Endothelial cell of umbilical vein (primary cell): ENCODE measurements at regions not wholly inside any gene's neighbourhood (a gene's known extent, or its start where the extent isn't known, plus 50 kb on each side); places are given as distances from the start of the nearest gene placed in this dataset.

Experiments
- EZH2 ChIP-seq: IDR thresholded peaks from 2 replicates; pipeline ENCODE4 v1.6.1; 2012; ENCODE audit warnings: borderline replicate concordance, low read depth, mild to moderate bottlenecking, moderate library complexity, low read length, inconsistent platforms; ENCODE audit not compliant: severe bottlenecking
- FOS ChIP-seq: IDR thresholded peaks from 2 replicates; pipeline ENCODE4 v1.6.1; 2011; ENCODE audit warnings: mild to moderate bottlenecking, low read length, moderate library complexity, borderline replicate concordance; ENCODE audit not compliant: insufficient read depth
- GATA2 ChIP-seq: IDR thresholded peaks from 2 replicates; pipeline ENCODE4 v1.7.0; 2011; ENCODE audit warnings: low read depth, mild to moderate bottlenecking, moderate library complexity, mixed read lengths, low read length; ENCODE audit not compliant: insufficient read length, insufficient read depth
- JUN ChIP-seq: IDR thresholded peaks from 2 replicates; pipeline ENCODE4 v1.6.1; 2011; ENCODE audit warnings: borderline replicate concordance, low read depth; ENCODE audit not compliant: insufficient read length, insufficient read depth
- MYC ChIP-seq: IDR thresholded peaks from one replicate; pipeline ENCODE4 v1.6.1; 2011; ENCODE audit warnings: mild to moderate bottlenecking, low read depth, low read length
- POLR2A ChIP-seq: IDR thresholded peaks from 2 replicates; pipeline ENCODE4 v1.6.1; 2012; ENCODE audit warnings: low read depth, mild to moderate bottlenecking, control low read depth, low read length
- POLR2AphosphoS5 ChIP-seq: IDR thresholded peaks from 2 replicates; pipeline ENCODE4 v1.6.1; 2012; ENCODE audit warnings: low read depth, mild to moderate bottlenecking, control low read depth, low read length, moderate library complexity; ENCODE audit not compliant: insufficient read depth
- TF ChIP-seq, protein P1 (sequence below), 2 donors: IDR thresholded peaks; 1 replicate in 1 of 2; 2 replicates in 1 of 2; pipeline ENCODE4 v1.5.1; 2011; ENCODE audit warnings: low read length in 2 of 2, mild to moderate bottlenecking in 2 of 2, moderate library complexity in 2 of 2, control low read depth in 1 of 2, inconsistent platforms in 1 of 2, low read depth in 1 of 2; ENCODE audit not compliant: insufficient read depth in 1 of 2; ENCODE audit errors: extremely low read depth in 1 of 2
- TF ChIP-seq, protein P2 (sequence below): IDR thresholded peaks from 2 replicates; pipeline ENCODE4 v1.6.1; 2011; ENCODE audit not compliant: insufficient read depth, insufficient read length

DNA sequence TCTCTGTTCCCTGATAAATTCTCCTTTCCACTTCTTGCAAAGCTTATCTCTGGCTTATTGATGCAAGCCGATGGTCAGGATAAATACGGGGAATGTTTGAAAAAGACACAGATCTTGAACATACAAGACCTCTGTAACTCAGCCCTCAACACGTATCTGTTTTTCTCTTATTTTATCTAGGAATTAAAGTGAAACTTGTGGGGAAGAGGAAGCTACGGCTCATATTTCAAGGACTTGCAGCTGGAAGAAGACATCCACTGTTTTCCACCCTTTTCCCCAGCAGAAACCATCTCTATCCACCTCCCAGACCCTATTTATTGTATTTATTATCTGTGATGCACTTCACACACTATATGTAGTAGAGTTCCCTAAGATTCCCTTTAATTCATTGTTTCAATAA is 98.4 kb upstream of the TANK start:
- TF ChIP-seq EZH2 (no peak), POLR2AphosphoS5 (no peak), FOS (no peak), MYC (no peak), POLR2A (no peak), GATA2 (no peak), JUN (no peak)
- TF ChIP-seq, protein P1, sequence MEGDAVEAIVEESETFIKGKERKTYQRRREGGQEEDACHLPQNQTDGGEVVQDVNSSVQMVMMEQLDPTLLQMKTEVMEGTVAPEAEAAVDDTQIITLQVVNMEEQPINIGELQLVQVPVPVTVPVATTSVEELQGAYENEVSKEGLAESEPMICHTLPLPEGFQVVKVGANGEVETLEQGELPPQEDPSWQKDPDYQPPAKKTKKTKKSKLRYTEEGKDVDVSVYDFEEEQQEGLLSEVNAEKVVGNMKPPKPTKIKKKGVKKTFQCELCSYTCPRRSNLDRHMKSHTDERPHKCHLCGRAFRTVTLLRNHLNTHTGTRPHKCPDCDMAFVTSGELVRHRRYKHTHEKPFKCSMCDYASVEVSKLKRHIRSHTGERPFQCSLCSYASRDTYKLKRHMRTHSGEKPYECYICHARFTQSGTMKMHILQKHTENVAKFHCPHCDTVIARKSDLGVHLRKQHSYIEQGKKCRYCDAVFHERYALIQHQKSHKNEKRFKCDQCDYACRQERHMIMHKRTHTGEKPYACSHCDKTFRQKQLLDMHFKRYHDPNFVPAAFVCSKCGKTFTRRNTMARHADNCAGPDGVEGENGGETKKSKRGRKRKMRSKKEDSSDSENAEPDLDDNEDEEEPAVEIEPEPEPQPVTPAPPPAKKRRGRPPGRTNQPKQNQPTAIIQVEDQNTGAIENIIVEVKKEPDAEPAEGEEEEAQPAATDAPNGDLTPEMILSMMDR (IDR thresholded peaks at IDR 0.05; ENCODE audit: extremely low read depth in 1 of 2, insufficient read depth in 1 of 2, low read depth in 1 of 2, low read length in 2 of 2), result no peak
- TF ChIP-seq, protein P2, sequence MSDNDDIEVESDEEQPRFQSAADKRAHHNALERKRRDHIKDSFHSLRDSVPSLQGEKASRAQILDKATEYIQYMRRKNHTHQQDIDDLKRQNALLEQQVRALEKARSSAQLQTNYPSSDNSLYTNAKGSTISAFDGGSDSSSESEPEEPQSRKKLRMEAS, result no peak
